Heart right ventricle (tissue), 16 donors: ENCODE measurements at regions not wholly inside any gene's neighbourhood (a gene's known extent, or its start where the extent isn't known, plus 50 kb on each side); places are given as distances from the start of the nearest gene placed in this dataset.

ENCODE experiments used
- ATAC-seq, 8 donors: fragments of 200-7000 bp; cut with Tn5 transposase; one replicate each; pipeline ENCODE4 v1.9.1; 2020; ENCODE audit warnings: mild to moderate bottlenecking in 8 of 8, moderate library complexity in 8 of 8, moderate number of reproducible peaks in 1 of 8
- DNase-seq, 2 donors: peaks; one replicate each; pipeline ENCODE4 v3.0.0-alpha.2; 2020
- H3K27ac ChIP-seq, 10 donors: fragments of 200-600 bp; sonication (generic) in 2 of 10; one replicate each; pipeline versions ENCODE4 v1.5.0 to v1.8.0; 2020 to 2022; ENCODE audit warnings: mild to moderate bottlenecking in 3 of 10
- H3K27me3 ChIP-seq, 7 donors: fragments of 200-600 bp; one replicate each; pipeline ENCODE4 v1.8.0; 2021 to 2022; ENCODE audit warnings: mild to moderate bottlenecking in 2 of 7
- H3K36me3 ChIP-seq, 9 donors: fragments of 200-600 bp; sonication (generic) in 1 of 9; one replicate each; pipeline versions ENCODE4 v1.5.0 to v1.8.0; 2020 to 2022; ENCODE audit warnings: mild to moderate bottlenecking in 2 of 9
- H3K4me1 ChIP-seq, 9 donors: fragments of 200-600 bp; sonication (generic) in 1 of 9; one replicate each; pipeline versions ENCODE4 v1.5.0 to v1.8.0; 2020 to 2022; ENCODE audit warnings: mild to moderate bottlenecking in 4 of 9
- H3K4me3 ChIP-seq, 10 donors: fragments of 200-600 bp; sonication (generic) in 2 of 10; one replicate each; pipeline versions ENCODE4 v1.5.0 to v1.8.0; 2020 to 2022; ENCODE audit warnings: mild to moderate bottlenecking in 7 of 10, moderate library complexity in 2 of 10
- H3K9me3 ChIP-seq, 11 donors: fragments of 200-600 bp in 10 of 11; sonication (generic) in 2 of 11; one replicate each; pipeline versions ENCODE4 v1.5.0 to v1.8.0; 2013 to 2022; ENCODE audit warnings: mild to moderate bottlenecking in 2 of 11, control low read depth in 1 of 11, moderate library complexity in 1 of 11
- CTCF ChIP-seq, 9 donors: fragments of 200-600 bp; sonication (generic) in 2 of 9; IDR thresholded peaks; one replicate each; pipeline versions ENCODE4 v1.5.0 to v1.8.0; 2021 to 2022; ENCODE audit warnings: antibody characterized with exemption in 9 of 9, mild to moderate bottlenecking in 5 of 9, moderate library complexity in 1 of 9
- whole genome bisulfite sequencing, 2 donors: extraction: QIAGEN DNeasy Blood & Tissue Kit; methylation state at CpG; one replicate each; pipeline ENCODE4 v1.1.7; 2013; ENCODE audit warnings: inconsistent platforms in 1 of 2; 5-methylcytosine and 5-hydroxymethylcytosine counted together
- intact Hi-C, 10 donors: fragments of 100-400 bp; cut with DNase I; formaldehyde crosslinking; loops; one replicate each; pipeline versions ENCODE4 v1.11.1 to v1.14.2; 2022
- donor health status: Arrhythmogenic right ventricular cardiomyopathy.
- donor health status: ischemic (EF 13 %, LVEDD 7.1; RV severe dilation, severe dysfunction).
- donor health status: healthy with polysubstance abuse.
- donor health status: DM: no; HTN: yes; CAD: no.
- donor health status: DM: no; HTN: no; CAD: no.
- donor health status: ischemic (EF 25% LVEDD 6.9; RV normal size, moderate dysfunction).
- donor health status: ischemic (EF 25% LVEDD 5.7; RV mildly dilated, moderate dysfunction).
- donor health status: healthy.
- donor health status: DM: yes; HTN: yes; CAD: no.
- donor health status: Ischemic cardiomyopathy.
- donor health status: ischemic (EF 35%, LVEDD 5.7; RV mildly dilated, moderate dysfunction).
- donor health status: nonischemic (EF 11% LVEDD 7.7; RV severe dilation, severe dysfunction).
- donor health status: DM: yes; HTN: yes; CAD: no.
- donor health status: PGD.
- donor health status: ischemic (EF 29% LVEDD 5.4; RV normal size, mild dysfunction).
- donor health status: nonischemic (EF 23%, LVEDD 6.1; RV moderate dilation, normal function).

- no peak for TF ChIP-seq CTCF (IDR thresholded peaks at IDR 0.05)
- Histone ChIP-seq H3K4me3 (no peak overlapping the region), H3K9me3 (no peaks in the 10 kb centered on the region), H3K36me3 (no peaks in the 10 kb centered on the region), H3K4me1 (peaks cover 0 to 8% (median 0%) of the 10 kb centered on the region in 9 donors), H3K27me3 (no peaks in the 10 kb centered on the region), H3K27ac (no peak overlapping the region)
- intact Hi-C loops, result no loop called here
- ATAC-seq (peak in 7 of 8 donors; percentile 34 to 87 (median 68)), DNase-seq (peak in 1 of 2 donors; percentile 22)
- 39 to 54% methylated on average over 4 of the region's 4 CpGs for WGBS, 2 donors
Observed at GRCh38 chr4:55269995-55270394, 76.0 kb upstream of the SRD5A3 start.

- ATAC-seq (no peak), DNase-seq (no peak)
- peaks cover 0 to 8% (median 0%) of the 10 kb centered on the region in 9 donors for H3K4me1 ChIP-seq
- no peaks in the 10 kb centered on the region for H3K9me3 ChIP-seq
- H3K27me3 ChIP-seq, result no peaks in the 10 kb centered on the region
- no peaks in the 10 kb centered on the region for H3K36me3 ChIP-seq
- no peak overlapping the region for H3K4me3 ChIP-seq
- TF ChIP-seq CTCF (IDR thresholded peaks at IDR 0.05), result no peak
- no peak overlapping the region for H3K27ac ChIP-seq
- intact Hi-C loops, result no loop called here
- WGBS, 2 donors, result 86 to 93% methylated on average over 2 of the region's 2 CpGs
Observed at GRCh38 chr4:55270481-55270880, 75.6 kb upstream of the SRD5A3 start.

- 85 to 91% methylated on average over 2 of the region's 2 CpGs for WGBS, 2 donors
- Histone ChIP-seq H3K27ac (no peak overlapping the region), H3K36me3 (no peaks in the 10 kb centered on the region), H3K9me3 (no peaks in the 10 kb centered on the region), H3K4me1 (peaks cover 0 to 8% (median 0%) of the 10 kb centered on the region in 9 donors), H3K4me3 (no peak overlapping the region), H3K27me3 (no peaks in the 10 kb centered on the region)
- DNase-seq (no peak), ATAC-seq (no peak)
- no peak for TF ChIP-seq CTCF (IDR thresholded peaks at IDR 0.05)
- intact Hi-C loops, result no loop called here
Observed at GRCh38 chr4:55272102-55272501, 73.9 kb upstream of the SRD5A3 start.

GRCh38 chr4:55272589-55272988, 73.5 kb upstream of the SRD5A3 start:
- Histone ChIP-seq H3K4me3 (no peak overlapping the region), H3K4me1 (peaks cover 0 to 8% (median 0%) of the 10 kb centered on the region in 9 donors), H3K27ac (no peak overlapping the region), H3K36me3 (no peaks in the 10 kb centered on the region), H3K27me3 (no peaks in the 10 kb centered on the region), H3K9me3 (no peaks in the 10 kb centered on the region)
- 91 to 95% methylated on average over 8 of the region's 8 CpGs for WGBS, 2 donors
- DNase-seq (no peak), ATAC-seq (no peak)
- no peak for TF ChIP-seq CTCF (IDR thresholded peaks at IDR 0.05)
- intact Hi-C loops, result no loop called here
